Heart right ventricle (tissue), 16 donors: ENCODE measurements at regions not wholly inside any gene's neighbourhood (a gene's known extent, or its start where the extent isn't known, plus 50 kb on each side); places are given as distances from the start of the nearest gene placed in this dataset.

Experiments used
- ATAC-seq, 8 donors: fragments of 200-7000 bp; cut with Tn5 transposase; one replicate each; pipeline ENCODE4 v1.9.1; 2020; ENCODE audit warnings: mild to moderate bottlenecking in 8 of 8, moderate library complexity in 8 of 8, moderate number of reproducible peaks in 1 of 8
- DNase-seq, 2 donors: peaks; one replicate each; pipeline ENCODE4 v3.0.0-alpha.2; 2020
- H3K27ac ChIP-seq, 10 donors: fragments of 200-600 bp; sonication (generic) in 2 of 10; one replicate each; pipeline versions ENCODE4 v1.5.0 to v1.8.0; 2020 to 2022; ENCODE audit warnings: mild to moderate bottlenecking in 3 of 10
- H3K27me3 ChIP-seq, 7 donors: fragments of 200-600 bp; one replicate each; pipeline ENCODE4 v1.8.0; 2021 to 2022; ENCODE audit warnings: mild to moderate bottlenecking in 2 of 7
- H3K36me3 ChIP-seq, 9 donors: fragments of 200-600 bp; sonication (generic) in 1 of 9; one replicate each; pipeline versions ENCODE4 v1.5.0 to v1.8.0; 2020 to 2022; ENCODE audit warnings: mild to moderate bottlenecking in 2 of 9
- H3K4me1 ChIP-seq, 9 donors: fragments of 200-600 bp; sonication (generic) in 1 of 9; one replicate each; pipeline versions ENCODE4 v1.5.0 to v1.8.0; 2020 to 2022; ENCODE audit warnings: mild to moderate bottlenecking in 4 of 9
- H3K4me3 ChIP-seq, 10 donors: fragments of 200-600 bp; sonication (generic) in 2 of 10; one replicate each; pipeline versions ENCODE4 v1.5.0 to v1.8.0; 2020 to 2022; ENCODE audit warnings: mild to moderate bottlenecking in 7 of 10, moderate library complexity in 2 of 10
- H3K9me3 ChIP-seq, 11 donors: fragments of 200-600 bp in 10 of 11; sonication (generic) in 2 of 11; one replicate each; pipeline versions ENCODE4 v1.5.0 to v1.8.0; 2013 to 2022; ENCODE audit warnings: mild to moderate bottlenecking in 2 of 11, control low read depth in 1 of 11, moderate library complexity in 1 of 11
- WGBS, 2 donors: extraction: QIAGEN DNeasy Blood & Tissue Kit; methylation state at CpG; one replicate each; pipeline ENCODE4 v1.1.7; 2013; ENCODE audit warnings: inconsistent platforms in 1 of 2; 5-methylcytosine and 5-hydroxymethylcytosine counted together
- intact Hi-C, 10 donors: fragments of 100-400 bp; cut with DNase I; formaldehyde crosslinking; loops; one replicate each; pipeline versions ENCODE4 v1.11.1 to v1.14.2; 2022
- TF ChIP-seq, protein P1 (sequence below), 9 donors: fragments of 200-600 bp; sonication (generic) in 2 of 9; IDR thresholded peaks; one replicate each; pipeline versions ENCODE4 v1.5.0 to v1.8.0; 2021 to 2022; ENCODE audit warnings: antibody characterized with exemption in 9 of 9, mild to moderate bottlenecking in 5 of 9, moderate library complexity in 1 of 9
- donor health status: Arrhythmogenic right ventricular cardiomyopathy.
- donor health status: ischemic (EF 13 %, LVEDD 7.1; RV severe dilation, severe dysfunction).
- donor health status: healthy with polysubstance abuse.
- donor health status: DM: no; HTN: yes; CAD: no.
- donor health status: DM: no; HTN: no; CAD: no.
- donor health status: ischemic (EF 25% LVEDD 6.9; RV normal size, moderate dysfunction).
- donor health status: ischemic (EF 25% LVEDD 5.7; RV mildly dilated, moderate dysfunction).
- donor health status: healthy.
- donor health status: DM: yes; HTN: yes; CAD: no.
- donor health status: Ischemic cardiomyopathy.
- donor health status: ischemic (EF 35%, LVEDD 5.7; RV mildly dilated, moderate dysfunction).
- donor health status: nonischemic (EF 11% LVEDD 7.7; RV severe dilation, severe dysfunction).
- donor health status: DM: yes; HTN: yes; CAD: no.
- donor health status: PGD.
- donor health status: ischemic (EF 29% LVEDD 5.4; RV normal size, mild dysfunction).
- donor health status: nonischemic (EF 23%, LVEDD 6.1; RV moderate dilation, normal function).

GRCh38 chr5:143554918-143555477 is 151.5 kb upstream of the NR3C1 start:
- peaks cover 3 to 40% (median 9%) of the 10 kb centered on the region in 9 donors for H3K4me1 ChIP-seq
- H3K27me3 ChIP-seq, result no peaks in the 10 kb centered on the region
- TF ChIP-seq, protein P1, sequence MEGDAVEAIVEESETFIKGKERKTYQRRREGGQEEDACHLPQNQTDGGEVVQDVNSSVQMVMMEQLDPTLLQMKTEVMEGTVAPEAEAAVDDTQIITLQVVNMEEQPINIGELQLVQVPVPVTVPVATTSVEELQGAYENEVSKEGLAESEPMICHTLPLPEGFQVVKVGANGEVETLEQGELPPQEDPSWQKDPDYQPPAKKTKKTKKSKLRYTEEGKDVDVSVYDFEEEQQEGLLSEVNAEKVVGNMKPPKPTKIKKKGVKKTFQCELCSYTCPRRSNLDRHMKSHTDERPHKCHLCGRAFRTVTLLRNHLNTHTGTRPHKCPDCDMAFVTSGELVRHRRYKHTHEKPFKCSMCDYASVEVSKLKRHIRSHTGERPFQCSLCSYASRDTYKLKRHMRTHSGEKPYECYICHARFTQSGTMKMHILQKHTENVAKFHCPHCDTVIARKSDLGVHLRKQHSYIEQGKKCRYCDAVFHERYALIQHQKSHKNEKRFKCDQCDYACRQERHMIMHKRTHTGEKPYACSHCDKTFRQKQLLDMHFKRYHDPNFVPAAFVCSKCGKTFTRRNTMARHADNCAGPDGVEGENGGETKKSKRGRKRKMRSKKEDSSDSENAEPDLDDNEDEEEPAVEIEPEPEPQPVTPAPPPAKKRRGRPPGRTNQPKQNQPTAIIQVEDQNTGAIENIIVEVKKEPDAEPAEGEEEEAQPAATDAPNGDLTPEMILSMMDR (IDR thresholded peaks at IDR 0.05), result no peak
- H3K4me3 ChIP-seq, result no peak overlapping the region
- ATAC-seq (no peak), DNase-seq (no peak)
- no peaks in the 10 kb centered on the region for H3K9me3 ChIP-seq
- WGBS, 2 donors, result 71 to 73% methylated on average over 4 of the region's 4 CpGs
- no peaks in the 10 kb centered on the region for H3K36me3 ChIP-seq
- intact Hi-C loops, result no loop called here
- peak overlapping the region in 1 of 10 donors; percentile 50 for H3K27ac ChIP-seq

GRCh38 chr5:143554187-143554717 is 150.8 kb upstream of the NR3C1 start:
- intact Hi-C loops, result no loop called here

GRCh38 chr5:143552680-143553079 is 149.2 kb upstream of the NR3C1 start:
- Histone ChIP-seq H3K36me3 (no peaks in the 10 kb centered on the region), H3K27ac (no peak overlapping the region), H3K4me1 (peaks cover 3 to 30% (median 9%) of the 10 kb centered on the region in 9 donors), H3K9me3 (peaks cover 0 to 3% (median 0%) of the 10 kb centered on the region in 11 donors), H3K27me3 (no peaks in the 10 kb centered on the region), H3K4me3 (no peak overlapping the region)
- TF ChIP-seq, protein P1 (IDR thresholded peaks at IDR 0.05), result no peak
- WGBS, 2 donors, result 89 to 96% methylated on average over 1 of the region's 1 CpG
- DNase-seq, result no peak
- intact Hi-C loops, result no loop called here
- ATAC-seq, result no peak

More at GRCh38 chr5:143554187-143554717, 150.8 kb upstream of the NR3C1 start:
- Histone ChIP-seq H3K4me1 (peaks cover 3 to 36% (median 9%) of the 10 kb centered on the region in 9 donors), H3K4me3 (no peak overlapping the region), H3K36me3 (no peaks in the 10 kb centered on the region), H3K9me3 (no peaks in the 10 kb centered on the region), H3K27me3 (no peaks in the 10 kb centered on the region), H3K27ac (peak overlapping the region in 3 of 10 donors; percentile 2 to 50 (median 37))
- DNase-seq, result no peak
- TF ChIP-seq, protein P1 (IDR thresholded peaks at IDR 0.05), result no peak
- 56 to 70% methylated on average over 2 of the region's 2 CpGs for WGBS, 2 donors
- peak in 7 of 8 donors; percentile 46 to 82 (median 64) for ATAC-seq

DNA sequence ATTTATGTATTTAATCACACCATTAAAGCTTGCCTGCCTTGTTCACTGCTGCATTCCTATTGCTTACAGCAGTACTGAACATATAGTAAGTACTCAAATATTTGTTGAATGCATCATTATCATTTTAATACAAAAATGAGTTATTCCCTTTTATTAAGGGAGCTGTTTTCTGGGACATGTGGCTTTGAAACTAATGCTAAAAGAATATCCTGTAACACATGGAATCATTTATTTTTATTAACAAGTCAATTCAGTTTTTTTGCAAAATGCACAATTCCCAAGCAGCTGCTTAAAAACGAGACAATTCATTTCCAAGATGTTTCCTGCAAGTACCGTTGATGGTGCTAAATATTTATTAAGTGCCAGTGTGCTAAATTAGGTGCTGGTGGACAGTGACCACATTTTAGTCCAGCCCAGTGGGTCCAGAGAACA is 148.3 kb upstream of the NR3C1 start:
- Histone ChIP-seq H3K4me1 (peaks cover under 1 to 21% (median 4%) of the 10 kb centered on the region in 9 donors), H3K4me3 (no peak overlapping the region), H3K9me3 (peaks cover 0 to 8% (median 0%) of the 10 kb centered on the region in 11 donors), H3K36me3 (no peaks in the 10 kb centered on the region), H3K27ac (no peak overlapping the region), H3K27me3 (no peaks in the 10 kb centered on the region)
- ATAC-seq (no peak), DNase-seq (no peak)
- WGBS, 2 donors, result 45 to 52% methylated on average over 2 of the region's 2 CpGs
- intact Hi-C loops, result no loop called here
- TF ChIP-seq, protein P1 (IDR thresholded peaks at IDR 0.05), result no peak
